Effector memory CD8-positive, alpha-beta T cell (primary cell): ENCODE measurements at regions not wholly inside any gene's neighbourhood (a gene's known extent, or its start where the extent isn't known, plus 50 kb on each side); places are given as distances from the start of the nearest gene placed in this dataset.

ENCODE experiments used
- ATAC-seq: fragments of 150-1000 bp; cut with Tn5 transposase; replicated peaks from 2 replicates; pipeline ENCODE4 v1.10.0; 2021; ENCODE audit warnings: mild to moderate bottlenecking, moderate library complexity
- DNase-seq, 3 experiments: peaks; one replicate each; pipeline ENCODE4 v3.0.0; 2021
- H3K27ac Mint-ChIP-seq, 2 donors: one replicate each; pipeline ENCODE4 v1.8.0; 2022; ENCODE audit warnings: mild to moderate bottlenecking in 2 of 2, mixed read lengths in 2 of 2, moderate library complexity in 2 of 2
- H3K27me3 Mint-ChIP-seq, 2 donors: one replicate each; pipeline ENCODE4 v1.8.0; 2022; ENCODE audit warnings: mixed read lengths in 2 of 2
- H3K36me3 Mint-ChIP-seq: one replicate; pipeline ENCODE4 v1.8.0; 2022; ENCODE audit warnings: mild to moderate bottlenecking, moderate library complexity, mixed read lengths; ENCODE audit not compliant: insufficient read depth
- H3K4me1 Mint-ChIP-seq, 2 donors: one replicate each; pipeline ENCODE4 v1.8.0; 2022; ENCODE audit warnings: low read depth in 2 of 2, mixed read lengths in 2 of 2
- H3K4me3 Mint-ChIP-seq, 2 donors: one replicate each; pipeline ENCODE4 v1.8.0; 2022; ENCODE audit warnings: mild to moderate bottlenecking in 2 of 2, mixed read lengths in 2 of 2, moderate library complexity in 2 of 2
- H3K9me3 Mint-ChIP-seq, 2 donors: one replicate each; pipeline ENCODE4 v1.8.0; 2022; ENCODE audit warnings: mixed read lengths in 2 of 2

- no peak overlapping the region for H3K4me3 Mint-ChIP-seq
- H3K27me3 Mint-ChIP-seq = no peaks in the 10 kb centered on the region
- no peaks in the 10 kb centered on the region for H3K9me3 Mint-ChIP-seq
- no peak overlapping the region for H3K27ac Mint-ChIP-seq
- no peaks in the 10 kb centered on the region for H3K36me3 Mint-ChIP-seq
- no peak for DNase-seq
- ATAC-seq = no peak
- H3K4me1 Mint-ChIP-seq = no peaks in the 10 kb centered on the region
Observed at GRCh38 chr2:152826581-152827279, 108.3 kb downstream of the ARL6IP6 start.

GRCh38 chr2:152825834-152826233 is 107.4 kb downstream of the ARL6IP6 start:
- Mint-ChIP-seq H3K27me3 (peaks cover 0 to 5% of the 10 kb centered on the region in 2 donors), H3K9me3 (no peaks in the 10 kb centered on the region), H3K27ac (no peak overlapping the region), H3K36me3 (no peaks in the 10 kb centered on the region), H3K4me3 (no peak overlapping the region), H3K4me1 (no peaks in the 10 kb centered on the region)
- no peak for DNase-seq
- ATAC-seq = no peak

DNA sequence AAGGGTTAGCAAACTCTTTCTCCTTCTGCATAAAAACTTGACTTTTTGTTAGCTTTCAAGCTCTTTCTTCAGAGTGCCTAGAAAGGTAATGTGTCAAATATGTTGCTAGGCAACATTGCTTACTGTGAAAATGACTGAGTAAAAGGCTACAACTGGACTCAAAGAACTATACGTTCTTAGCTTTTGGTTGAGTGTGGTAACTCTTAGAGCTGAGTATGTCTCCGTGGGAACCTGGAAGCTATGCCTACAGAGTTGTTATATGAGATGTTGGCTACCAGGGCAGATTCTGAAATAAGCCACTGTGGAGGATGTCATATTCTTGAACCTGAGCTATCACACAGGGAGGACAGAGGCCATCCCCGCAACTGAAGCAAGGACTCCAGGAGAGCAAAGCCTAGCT is 105.5 kb downstream of the ARL6IP6 start:
- H3K36me3 Mint-ChIP-seq = no peaks in the 10 kb centered on the region
- ATAC-seq (no peak), DNase-seq (no peak)
- no peaks in the 10 kb centered on the region for H3K9me3 Mint-ChIP-seq
- H3K27ac Mint-ChIP-seq = no peak overlapping the region
- no peaks in the 10 kb centered on the region for H3K4me1 Mint-ChIP-seq
- H3K27me3 Mint-ChIP-seq = peaks cover 0 to 10% of the 10 kb centered on the region in 2 donors
- no peak overlapping the region for H3K4me3 Mint-ChIP-seq

DNA sequence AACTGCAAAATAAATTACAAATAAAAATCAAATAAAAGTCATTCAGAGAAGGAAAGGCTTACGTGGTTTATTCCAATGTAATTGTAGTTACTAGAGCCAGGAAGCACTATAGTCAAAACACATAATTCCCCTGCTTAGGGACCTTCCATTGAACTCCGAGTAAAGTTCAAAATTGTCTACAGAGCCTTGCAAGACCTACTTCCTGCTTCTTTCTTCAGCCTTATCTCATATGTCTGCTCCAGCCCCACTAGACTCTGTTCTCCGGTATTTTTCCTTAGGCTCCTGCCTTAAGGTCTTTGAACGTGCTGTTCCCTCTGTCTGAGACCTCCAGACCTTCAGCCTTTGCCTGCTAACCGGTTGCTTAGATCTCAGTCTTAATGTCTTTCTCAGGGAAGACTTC is 104.3 kb downstream of the ARL6IP6 start:
- no peak overlapping the region for H3K27ac Mint-ChIP-seq

DNA sequence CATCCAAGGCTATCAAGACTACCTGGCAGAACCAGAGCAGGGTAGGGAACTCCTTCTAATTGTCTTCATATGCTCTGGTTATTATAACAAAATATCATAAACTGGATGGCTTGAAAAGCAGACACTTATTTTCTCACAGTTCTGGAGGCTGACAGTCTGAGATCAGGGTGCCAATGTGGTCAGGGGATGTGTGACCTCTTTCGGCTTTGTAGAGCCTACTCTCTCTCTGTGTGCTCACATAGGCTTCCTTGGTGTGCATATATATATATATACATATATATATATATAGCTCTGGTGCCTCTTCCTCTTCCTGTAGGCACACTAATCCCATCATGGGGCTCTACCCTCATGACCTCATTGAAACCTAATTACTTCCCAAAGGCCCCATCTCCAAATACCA is 101.6 kb downstream of the ARL6IP6 start:
- no peaks in the 10 kb centered on the region for H3K4me1 Mint-ChIP-seq

More for the DNA sequence above, 104.3 kb downstream of the ARL6IP6 start:
- ATAC-seq (no peak), DNase-seq (no peak)
- Mint-ChIP-seq H3K4me3 (no peak overlapping the region), H3K4me1 (no peaks in the 10 kb centered on the region), H3K36me3 (no peaks in the 10 kb centered on the region), H3K9me3 (no peaks in the 10 kb centered on the region), H3K27me3 (peaks cover 0 to 17% of the 10 kb centered on the region in 2 donors)

GRCh38 chr2:152815634-152816257 is 97.3 kb downstream of the ARL6IP6 start:
- H3K4me1 Mint-ChIP-seq = no peaks in the 10 kb centered on the region
- H3K27ac Mint-ChIP-seq = no peak overlapping the region
- no peaks in the 10 kb centered on the region for H3K36me3 Mint-ChIP-seq
- no peak for ATAC-seq
- DNase-seq = no peak
- peaks cover 28 to 35% of the 10 kb centered on the region in 2 donors for H3K27me3 Mint-ChIP-seq
- peaks cover 8 to 12% of the 10 kb centered on the region in 2 donors for H3K9me3 Mint-ChIP-seq
- H3K4me3 Mint-ChIP-seq = no peak overlapping the region

More for the DNA sequence above, 101.6 kb downstream of the ARL6IP6 start:
- no peak overlapping the region for H3K4me3 Mint-ChIP-seq
- no peaks in the 10 kb centered on the region for H3K9me3 Mint-ChIP-seq
- no peak for DNase-seq
- no peak for ATAC-seq
- no peak overlapping the region for H3K27ac Mint-ChIP-seq
- no peaks in the 10 kb centered on the region for H3K36me3 Mint-ChIP-seq
- peaks cover 7 to 28% of the 10 kb centered on the region in 2 donors for H3K27me3 Mint-ChIP-seq

DNA sequence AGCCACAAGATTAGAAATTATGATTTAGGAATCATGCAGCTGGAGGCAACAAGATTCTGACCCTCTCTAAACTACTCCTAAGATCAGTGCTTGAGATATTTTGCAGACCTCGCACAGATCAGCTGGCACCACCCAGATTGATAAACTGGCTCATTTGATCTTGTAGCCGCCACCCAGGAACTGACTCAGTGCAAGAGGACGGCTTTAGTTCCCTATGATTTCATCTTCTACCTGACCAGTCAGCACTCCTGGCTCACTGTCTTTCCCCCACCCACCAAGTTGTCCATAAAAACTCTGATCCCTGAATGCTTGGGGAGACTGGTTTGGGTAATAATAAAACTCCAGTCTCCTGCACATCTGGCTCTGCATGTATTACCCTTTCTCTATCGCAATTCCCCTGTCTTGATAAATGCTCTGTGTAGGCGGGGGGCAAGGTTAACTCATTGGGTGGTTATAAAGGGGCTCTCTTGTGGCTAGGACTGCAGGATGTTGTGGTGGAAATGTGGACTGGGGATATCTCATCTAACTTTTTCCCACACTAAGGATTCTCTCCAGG is 96.1 kb downstream of the ARL6IP6 start:
- H3K9me3 Mint-ChIP-seq = peaks cover 8 to 12% of the 10 kb centered on the region in 2 donors
- peaks cover 4% of the 10 kb centered on the region for H3K36me3 Mint-ChIP-seq
- no peak overlapping the region for H3K4me3 Mint-ChIP-seq
- H3K4me1 Mint-ChIP-seq = no peaks in the 10 kb centered on the region
- no peak for ATAC-seq
- peaks cover 28 to 35% of the 10 kb centered on the region in 2 donors for H3K27me3 Mint-ChIP-seq
- no peak overlapping the region for H3K27ac Mint-ChIP-seq
- no peak for DNase-seq

DNA sequence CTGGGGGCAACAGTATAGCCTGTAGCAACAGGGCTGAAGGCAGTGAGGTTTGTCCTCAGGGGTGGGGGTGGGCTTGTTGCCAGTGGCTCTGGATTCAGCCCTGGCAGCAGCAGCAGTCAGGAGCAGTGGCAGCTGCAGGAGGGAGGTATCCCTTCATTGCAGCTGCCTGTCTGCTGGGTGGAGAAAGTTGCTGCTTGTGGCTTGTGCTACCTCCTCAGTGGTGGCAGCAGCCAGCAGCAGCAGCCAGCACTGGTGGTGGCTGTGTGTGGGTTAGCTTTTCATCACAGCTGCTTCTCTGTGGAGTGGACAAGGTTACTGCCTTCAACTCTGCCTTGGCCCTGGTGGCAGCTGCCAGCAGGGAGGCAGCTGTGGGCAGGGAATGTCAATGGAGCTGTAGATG is 94.9 kb downstream of the ARL6IP6 start:
- H3K4me1 Mint-ChIP-seq = no peaks in the 10 kb centered on the region
- H3K27me3 Mint-ChIP-seq = peaks cover 23 to 35% of the 10 kb centered on the region in 2 donors
- H3K4me3 Mint-ChIP-seq = no peak overlapping the region
- H3K9me3 Mint-ChIP-seq = peaks cover 8 to 12% of the 10 kb centered on the region in 2 donors
- DNase-seq (no peak), ATAC-seq (no peak)
- H3K36me3 Mint-ChIP-seq = peaks cover 4% of the 10 kb centered on the region
- H3K27ac Mint-ChIP-seq = no peak overlapping the region
